GM23338 (cell line): ENCODE measurements at regions not wholly inside any gene's neighbourhood (a gene's known extent, or its start where the extent isn't known, plus 50 kb on each side); places are given as distances from the start of the nearest gene placed in this dataset.

Source experiments
- ATAC-seq: fragments of 200-7000 bp; cut with Tn5 transposase; 3 replicates; pipeline ENCODE4 v1.9.1; 2020
- DNase-seq: peaks from one replicate; pipeline ENCODE4 v3.0.0-alpha.2; 2015; ENCODE audit warnings: low spot score
- H2AFZ ChIP-seq: fragments of 200-600 bp; sonication (generic); 2 replicates; pipeline ENCODE4 v1.8.0; 2016; ENCODE audit warnings: antibody characterized with exemption, mild to moderate bottlenecking, moderate library complexity
- H3F3A ChIP-seq: fragments of 200-600 bp; sonication (generic); replicated peaks from 2 replicates; pipeline ENCODE4 v1.8.0; 2017; ENCODE audit warnings: antibody characterized with exemption, mixed run types, low read depth
- H3K27ac ChIP-seq: fragments of 200-600 bp; sonication (generic); 2 replicates; pipeline ENCODE4 v1.6.1; 2016; ENCODE audit warnings: low read depth
- H3K27me3 ChIP-seq: fragments of 200-600 bp; sonication (generic); 2 replicates; pipeline ENCODE4 v1.8.0; 2016; ENCODE audit warnings: mild to moderate bottlenecking, mixed run types, moderate library complexity; ENCODE audit not compliant: insufficient read depth
- H3K36me3 ChIP-seq: fragments of 200-600 bp; sonication (generic); 2 replicates; pipeline ENCODE4 v1.8.0; 2016; ENCODE audit warnings: mild to moderate bottlenecking; ENCODE audit not compliant: insufficient read depth
- H3K4me1 ChIP-seq: fragments of 200-600 bp; sonication (generic); 2 replicates; pipeline ENCODE4 v1.8.0; 2016; ENCODE audit warnings: mild to moderate bottlenecking, moderate library complexity; ENCODE audit not compliant: insufficient read depth
- H3K4me2 ChIP-seq: fragments of 200-600 bp; sonication (generic); 2 replicates; pipeline ENCODE4 v1.7.1; 2017; ENCODE audit warnings: mixed run types
- H3K4me3 ChIP-seq: fragments of 200-600 bp; sonication (generic); 2 replicates; pipeline ENCODE4 v1.6.1; 2016; ENCODE audit warnings: mixed run types
- H3K79me2 ChIP-seq: fragments of 200-600 bp; sonication (generic); replicated peaks from 2 replicates; pipeline ENCODE4 v1.8.0; 2017; ENCODE audit warnings: mild to moderate bottlenecking; ENCODE audit not compliant: insufficient read depth
- H3K9me2 ChIP-seq: fragments of 200-600 bp; sonication (generic); 2 replicates; pipeline ENCODE4 v1.8.0; 2017; ENCODE audit not compliant: insufficient read depth
- H4K20me1 ChIP-seq: fragments of 200-600 bp; sonication (generic); replicated peaks from 2 replicates; pipeline ENCODE4 v1.8.0; 2017; ENCODE audit warnings: mild to moderate bottlenecking; ENCODE audit not compliant: insufficient read depth
- H3K27ac Mint-ChIP-seq: 2 replicates; pipeline ENCODE4 v1.8.0; 2020; ENCODE audit warnings: inconsistent platforms, mild to moderate bottlenecking, moderate library complexity, mixed read lengths
- H3K27me3 Mint-ChIP-seq: 3 replicates; pipeline ENCODE4 v1.8.0; 2022; ENCODE audit warnings: low read depth, mild to moderate bottlenecking, moderate library complexity, mixed read lengths, inconsistent platforms; ENCODE audit not compliant: insufficient read depth, poor library complexity
- H3K36me3 Mint-ChIP-seq: 3 replicates; pipeline ENCODE4 v1.8.0; 2021; ENCODE audit warnings: low read depth, mild to moderate bottlenecking, inconsistent platforms, moderate library complexity, mixed read lengths
- H3K4me1 Mint-ChIP-seq: 3 replicates; pipeline ENCODE4 v1.8.0; 2020; ENCODE audit warnings: mild to moderate bottlenecking, inconsistent platforms, mixed read lengths
- H3K4me3 Mint-ChIP-seq: 3 replicates; pipeline ENCODE4 v1.8.0; 2021; ENCODE audit warnings: moderate library complexity, mild to moderate bottlenecking, inconsistent platforms, mixed read lengths
- H3K9me3 Mint-ChIP-seq: 3 replicates; pipeline ENCODE4 v1.8.0; 2020; ENCODE audit warnings: moderate library complexity, mild to moderate bottlenecking, inconsistent platforms, mixed read lengths
- CREB1 ChIP-seq: fragments of 250-450 bp; sonication (Bioruptor Pico); IDR thresholded peaks from 2 replicates; pipeline ENCODE4 v1.5.0; 2020; ENCODE audit warnings: low read depth, mild to moderate bottlenecking, moderate library complexity
- EZH2 ChIP-seq: fragments of 200-600 bp; sonication (generic); IDR thresholded peaks from one replicate; pipeline ENCODE4 v1.8.0; 2017; ENCODE audit warnings: antibody characterized with exemption, mild to moderate bottlenecking, low read depth; ENCODE audit not compliant: unreplicated experiment
- EZH2phosphoT487 ChIP-seq: fragments of 200-600 bp; sonication (generic); IDR thresholded peaks from one replicate; pipeline ENCODE4 v1.8.1; 2018; ENCODE audit warnings: antibody characterized with exemption; ENCODE audit not compliant: unreplicated experiment
- JUNB ChIP-seq: IDR thresholded peaks from one replicate; pipeline ENCODE4 v1.6.1; 2016; ENCODE audit warnings: antibody characterized with exemption; ENCODE audit not compliant: unreplicated experiment
- NANOG ChIP-seq: IDR thresholded peaks from 2 replicates; pipeline ENCODE4 v1.6.1; 2016; ENCODE audit warnings: antibody characterized with exemption, borderline replicate concordance
- POLR2AphosphoS5 ChIP-seq: IDR thresholded peaks from 2 replicates; pipeline ENCODE4 v1.6.1; 2016; ENCODE audit warnings: antibody characterized with exemption, low read depth
- STAT1 ChIP-seq: IDR thresholded peaks from one replicate; pipeline ENCODE4 v1.6.1; 2016; ENCODE audit warnings: antibody characterized with exemption; ENCODE audit not compliant: unreplicated experiment
- ZNF114 ChIP-seq: fragments of 250-450 bp; sonication (Bioruptor Pico); IDR thresholded peaks from 2 replicates; pipeline ENCODE4 v1.5.0; 2020; ENCODE audit warnings: mild to moderate bottlenecking, moderate library complexity
- ZNF331 ChIP-seq: fragments of 250-450 bp; sonication (Bioruptor Pico); IDR thresholded peaks from 2 replicates; pipeline ENCODE4 v1.5.0; 2020; ENCODE audit warnings: low read depth, mild to moderate bottlenecking, moderate library complexity
- TF ChIP-seq, protein P1 (sequence below): fragments of 250-450 bp; sonication (Bioruptor Pico); IDR thresholded peaks from 2 replicates; pipeline ENCODE4 v1.5.0; 2020; ENCODE audit warnings: mild to moderate bottlenecking, moderate library complexity
- TF ChIP-seq, protein P2 (sequence below): IDR thresholded peaks from one replicate; pipeline ENCODE4 v1.6.1; 2018; ENCODE audit warnings: antibody characterized with exemption; ENCODE audit not compliant: unreplicated experiment
- TF ChIP-seq, protein P3 (sequence below): IDR thresholded peaks from 2 replicates; pipeline ENCODE4 v1.6.1; 2016; ENCODE audit warnings: antibody characterized with exemption
- TF ChIP-seq, protein P4 (sequence below), 2 experiments: fragments of 200-600 bp in 1 of 2; sonication (generic) in 1 of 2; conservative IDR thresholded peaks; 2 replicates each; pipeline versions ENCODE4 v1.5.1 to v1.6.1; 2016 to 2017; ENCODE audit warnings: antibody characterized with exemption in 2 of 2, low read depth in 2 of 2, mild to moderate bottlenecking in 2 of 2, moderate library complexity in 1 of 2

DNA sequence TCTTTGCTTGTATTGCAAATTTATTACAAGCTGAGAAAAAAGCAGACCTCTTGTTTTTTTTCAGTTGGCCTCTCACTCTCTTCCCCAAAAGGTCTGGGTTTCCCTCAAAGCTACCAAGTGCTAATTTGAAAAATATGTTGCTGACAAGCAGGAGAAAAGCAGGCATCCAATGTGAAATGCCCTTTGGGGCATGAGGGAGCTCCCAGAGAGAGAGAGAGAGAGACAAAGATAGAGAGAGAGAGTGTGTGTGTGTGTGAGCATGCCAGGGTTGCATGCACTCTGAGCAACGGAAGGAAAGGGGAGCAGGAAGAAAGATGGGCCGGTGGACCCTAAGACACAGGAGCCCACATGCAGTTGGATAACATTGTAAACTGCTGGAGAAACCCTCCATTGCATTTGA, 358.4 kb downstream of the TMEM38B start:
- no peak overlapping the region for H3K4me2 ChIP-seq
- H3K4me1 ChIP-seq: no peaks in the 10 kb centered on the region; the same call in 1 of the 2 replicates
- peaks cover 4% of the 10 kb centered on the region for H3K9me2 ChIP-seq
- H3K4me1 Mint-ChIP-seq: peaks cover 9% of the 10 kb centered on the region
- no peak for ATAC-seq
- no peak overlapping the region for H3K27ac ChIP-seq
- no peak overlapping the region for H3K4me3 Mint-ChIP-seq
- peak overlapping the region; percentile 63; the same call in 1 of the 2 replicates for H2AFZ ChIP-seq
- H3K79me2 ChIP-seq: no peaks in the 10 kb centered on the region
- H3K36me3 Mint-ChIP-seq: peaks cover 3% of the 10 kb centered on the region; the same call in 1 of the 3 replicates
- H3K9me3 Mint-ChIP-seq: peaks cover 7% of the 10 kb centered on the region; the same call in 2 of the 3 replicates
- no peaks in the 10 kb centered on the region for H3F3A ChIP-seq
- peak overlapping the region; percentile 45; the same call in 1 of the 2 replicates for H3K27ac Mint-ChIP-seq
- peaks cover 2% of the 10 kb centered on the region for H3K27me3 Mint-ChIP-seq
- no peak overlapping the region for H3K4me3 ChIP-seq
- TF ChIP-seq, protein P1, sequence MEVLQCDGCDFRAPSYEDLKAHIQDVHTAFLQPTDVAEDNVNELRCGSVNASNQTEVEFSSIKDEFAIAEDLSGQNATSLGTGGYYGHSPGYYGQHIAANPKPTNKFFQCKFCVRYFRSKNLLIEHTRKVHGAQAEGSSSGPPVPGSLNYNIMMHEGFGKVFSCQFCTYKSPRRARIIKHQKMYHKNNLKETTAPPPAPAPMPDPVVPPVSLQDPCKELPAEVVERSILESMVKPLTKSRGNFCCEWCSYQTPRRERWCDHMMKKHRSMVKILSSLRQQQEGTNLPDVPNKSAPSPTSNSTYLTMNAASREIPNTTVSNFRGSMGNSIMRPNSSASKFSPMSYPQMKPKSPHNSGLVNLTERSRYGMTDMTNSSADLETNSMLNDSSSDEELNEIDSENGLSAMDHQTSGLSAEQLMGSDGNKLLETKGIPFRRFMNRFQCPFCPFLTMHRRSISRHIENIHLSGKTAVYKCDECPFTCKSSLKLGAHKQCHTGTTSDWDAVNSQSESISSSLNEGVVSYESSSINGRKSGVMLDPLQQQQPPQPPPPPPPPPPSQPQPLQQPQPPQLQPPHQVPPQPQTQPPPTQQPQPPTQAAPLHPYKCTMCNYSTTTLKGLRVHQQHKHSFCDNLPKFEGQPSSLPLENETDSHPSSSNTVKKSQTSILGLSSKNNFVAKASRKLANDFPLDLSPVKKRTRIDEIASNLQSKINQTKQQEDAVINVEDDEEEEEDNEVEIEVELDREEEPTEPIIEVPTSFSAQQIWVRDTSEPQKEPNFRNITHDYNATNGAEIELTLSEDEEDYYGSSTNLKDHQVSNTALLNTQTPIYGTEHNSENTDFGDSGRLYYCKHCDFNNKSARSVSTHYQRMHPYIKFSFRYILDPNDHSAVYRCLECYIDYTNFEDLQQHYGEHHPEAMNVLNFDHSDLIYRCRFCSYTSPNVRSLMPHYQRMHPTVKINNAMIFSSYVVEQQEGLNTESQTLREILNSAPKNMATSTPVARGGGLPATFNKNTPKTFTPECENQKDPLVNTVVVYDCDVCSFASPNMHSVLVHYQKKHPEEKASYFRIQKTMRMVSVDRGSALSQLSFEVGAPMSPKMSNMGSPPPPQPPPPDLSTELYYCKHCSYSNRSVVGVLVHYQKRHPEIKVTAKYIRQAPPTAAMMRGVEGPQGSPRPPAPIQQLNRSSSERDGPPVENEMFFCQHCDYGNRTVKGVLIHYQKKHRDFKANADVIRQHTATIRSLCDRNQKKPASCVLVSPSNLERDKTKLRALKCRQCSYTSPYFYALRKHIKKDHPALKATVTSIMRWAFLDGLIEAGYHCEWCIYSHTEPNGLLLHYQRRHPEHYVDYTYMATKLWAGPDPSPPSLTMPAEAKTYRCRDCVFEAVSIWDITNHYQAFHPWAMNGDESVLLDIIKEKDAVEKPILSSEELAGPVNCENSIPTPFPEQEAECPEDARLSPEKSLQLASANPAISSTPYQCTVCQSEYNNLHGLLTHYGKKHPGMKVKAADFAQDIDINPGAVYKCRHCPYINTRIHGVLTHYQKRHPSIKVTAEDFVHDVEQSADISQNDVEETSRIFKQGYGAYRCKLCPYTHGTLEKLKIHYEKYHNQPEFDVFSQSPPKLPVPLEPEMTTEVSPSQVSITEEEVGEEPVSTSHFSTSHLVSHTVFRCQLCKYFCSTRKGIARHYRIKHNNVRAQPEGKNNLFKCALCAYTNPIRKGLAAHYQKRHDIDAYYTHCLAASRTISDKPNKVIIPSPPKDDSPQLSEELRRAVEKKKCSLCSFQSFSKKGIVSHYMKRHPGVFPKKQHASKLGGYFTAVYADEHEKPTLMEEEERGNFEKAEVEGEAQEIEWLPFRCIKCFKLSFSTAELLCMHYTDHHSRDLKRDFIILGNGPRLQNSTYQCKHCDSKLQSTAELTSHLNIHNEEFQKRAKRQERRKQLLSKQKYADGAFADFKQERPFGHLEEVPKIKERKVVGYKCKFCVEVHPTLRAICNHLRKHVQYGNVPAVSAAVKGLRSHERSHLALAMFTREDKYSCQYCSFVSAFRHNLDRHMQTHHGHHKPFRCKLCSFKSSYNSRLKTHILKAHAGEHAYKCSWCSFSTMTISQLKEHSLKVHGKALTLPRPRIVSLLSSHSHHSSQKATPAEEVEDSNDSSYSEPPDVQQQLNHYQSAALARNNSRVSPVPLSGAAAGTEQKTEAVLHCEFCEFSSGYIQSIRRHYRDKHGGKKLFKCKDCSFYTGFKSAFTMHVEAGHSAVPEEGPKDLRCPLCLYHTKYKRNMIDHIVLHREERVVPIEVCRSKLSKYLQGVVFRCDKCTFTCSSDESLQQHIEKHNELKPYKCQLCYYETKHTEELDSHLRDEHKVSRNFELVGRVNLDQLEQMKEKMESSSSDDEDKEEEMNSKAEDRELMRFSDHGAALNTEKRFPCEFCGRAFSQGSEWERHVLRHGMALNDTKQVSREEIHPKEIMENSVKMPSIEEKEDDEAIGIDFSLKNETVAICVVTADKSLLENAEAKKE (CRISPR knock-in tag): no peak
- TF ChIP-seq, protein P2, sequence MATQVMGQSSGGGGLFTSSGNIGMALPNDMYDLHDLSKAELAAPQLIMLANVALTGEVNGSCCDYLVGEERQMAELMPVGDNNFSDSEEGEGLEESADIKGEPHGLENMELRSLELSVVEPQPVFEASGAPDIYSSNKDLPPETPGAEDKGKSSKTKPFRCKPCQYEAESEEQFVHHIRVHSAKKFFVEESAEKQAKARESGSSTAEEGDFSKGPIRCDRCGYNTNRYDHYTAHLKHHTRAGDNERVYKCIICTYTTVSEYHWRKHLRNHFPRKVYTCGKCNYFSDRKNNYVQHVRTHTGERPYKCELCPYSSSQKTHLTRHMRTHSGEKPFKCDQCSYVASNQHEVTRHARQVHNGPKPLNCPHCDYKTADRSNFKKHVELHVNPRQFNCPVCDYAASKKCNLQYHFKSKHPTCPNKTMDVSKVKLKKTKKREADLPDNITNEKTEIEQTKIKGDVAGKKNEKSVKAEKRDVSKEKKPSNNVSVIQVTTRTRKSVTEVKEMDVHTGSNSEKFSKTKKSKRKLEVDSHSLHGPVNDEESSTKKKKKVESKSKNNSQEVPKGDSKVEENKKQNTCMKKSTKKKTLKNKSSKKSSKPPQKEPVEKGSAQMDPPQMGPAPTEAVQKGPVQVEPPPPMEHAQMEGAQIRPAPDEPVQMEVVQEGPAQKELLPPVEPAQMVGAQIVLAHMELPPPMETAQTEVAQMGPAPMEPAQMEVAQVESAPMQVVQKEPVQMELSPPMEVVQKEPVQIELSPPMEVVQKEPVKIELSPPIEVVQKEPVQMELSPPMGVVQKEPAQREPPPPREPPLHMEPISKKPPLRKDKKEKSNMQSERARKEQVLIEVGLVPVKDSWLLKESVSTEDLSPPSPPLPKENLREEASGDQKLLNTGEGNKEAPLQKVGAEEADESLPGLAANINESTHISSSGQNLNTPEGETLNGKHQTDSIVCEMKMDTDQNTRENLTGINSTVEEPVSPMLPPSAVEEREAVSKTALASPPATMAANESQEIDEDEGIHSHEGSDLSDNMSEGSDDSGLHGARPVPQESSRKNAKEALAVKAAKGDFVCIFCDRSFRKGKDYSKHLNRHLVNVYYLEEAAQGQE: no peak
- TF ChIP-seq ZNF114 (CRISPR knock-in tag): no peak
- TF ChIP-seq JUNB: no peak
- no peak for TF ChIP-seq STAT1
- no peak for TF ChIP-seq EZH2
- no peak for TF ChIP-seq CREB1 (CRISPR knock-in tag)
- TF ChIP-seq, protein P3, sequence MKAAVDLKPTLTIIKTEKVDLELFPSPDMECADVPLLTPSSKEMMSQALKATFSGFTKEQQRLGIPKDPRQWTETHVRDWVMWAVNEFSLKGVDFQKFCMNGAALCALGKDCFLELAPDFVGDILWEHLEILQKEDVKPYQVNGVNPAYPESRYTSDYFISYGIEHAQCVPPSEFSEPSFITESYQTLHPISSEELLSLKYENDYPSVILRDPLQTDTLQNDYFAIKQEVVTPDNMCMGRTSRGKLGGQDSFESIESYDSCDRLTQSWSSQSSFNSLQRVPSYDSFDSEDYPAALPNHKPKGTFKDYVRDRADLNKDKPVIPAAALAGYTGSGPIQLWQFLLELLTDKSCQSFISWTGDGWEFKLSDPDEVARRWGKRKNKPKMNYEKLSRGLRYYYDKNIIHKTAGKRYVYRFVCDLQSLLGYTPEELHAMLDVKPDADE: no peak
- TF ChIP-seq, protein P4, sequence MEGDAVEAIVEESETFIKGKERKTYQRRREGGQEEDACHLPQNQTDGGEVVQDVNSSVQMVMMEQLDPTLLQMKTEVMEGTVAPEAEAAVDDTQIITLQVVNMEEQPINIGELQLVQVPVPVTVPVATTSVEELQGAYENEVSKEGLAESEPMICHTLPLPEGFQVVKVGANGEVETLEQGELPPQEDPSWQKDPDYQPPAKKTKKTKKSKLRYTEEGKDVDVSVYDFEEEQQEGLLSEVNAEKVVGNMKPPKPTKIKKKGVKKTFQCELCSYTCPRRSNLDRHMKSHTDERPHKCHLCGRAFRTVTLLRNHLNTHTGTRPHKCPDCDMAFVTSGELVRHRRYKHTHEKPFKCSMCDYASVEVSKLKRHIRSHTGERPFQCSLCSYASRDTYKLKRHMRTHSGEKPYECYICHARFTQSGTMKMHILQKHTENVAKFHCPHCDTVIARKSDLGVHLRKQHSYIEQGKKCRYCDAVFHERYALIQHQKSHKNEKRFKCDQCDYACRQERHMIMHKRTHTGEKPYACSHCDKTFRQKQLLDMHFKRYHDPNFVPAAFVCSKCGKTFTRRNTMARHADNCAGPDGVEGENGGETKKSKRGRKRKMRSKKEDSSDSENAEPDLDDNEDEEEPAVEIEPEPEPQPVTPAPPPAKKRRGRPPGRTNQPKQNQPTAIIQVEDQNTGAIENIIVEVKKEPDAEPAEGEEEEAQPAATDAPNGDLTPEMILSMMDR (conservative IDR thresholded peaks at IDR 0.05; ENCODE audit: low read depth in 2 of 2): no peak
- TF ChIP-seq EZH2phosphoT487: no peak
- TF ChIP-seq ZNF331 (CRISPR knock-in tag): no peak
- TF ChIP-seq NANOG: no peak
- TF ChIP-seq POLR2AphosphoS5: no peak
- no peaks in the 10 kb centered on the region for H3K36me3 ChIP-seq
- DNase-seq: no peak
- H3K27me3 ChIP-seq: no peaks in the 10 kb centered on the region
- no peaks in the 10 kb centered on the region for H4K20me1 ChIP-seq
